Stimulated activated CD4-positive, alpha-beta T cell treated with anti-CD3 and anti-CD28 coated beads, Interleukin-4, amount 100 ng/mL, for 48 hours (primary cell): ENCODE measurements at regions not wholly inside any gene's neighbourhood (a gene's known extent, or its start where the extent isn't known, plus 50 kb on each side); places are given as distances from the start of the nearest gene placed in this dataset.

Source experiments
- DNase-seq, 2 donors: peaks; one replicate each; pipeline ENCODE4 v3.0.0-alpha.2; 2020; ENCODE audit warnings: low read depth in 2 of 2

GRCh38 chr10:121296881-121297585, 301.2 kb downstream of the FGFR2 start:
- DNase-seq, result no peak

- no peak for DNase-seq
Observed at GRCh38 chr10:121300723-121301122, 297.5 kb downstream of the FGFR2 start.

GRCh38 chr10:121302541-121303180, 295.6 kb downstream of the FGFR2 start:
- no peak for DNase-seq

GRCh38 chr10:121303287-121303890, 294.9 kb downstream of the FGFR2 start:
- DNase-seq, result no peak

GRCh38 chr10:121305066-121305465, 293.2 kb downstream of the FGFR2 start:
- DNase-seq, result no peak

- DNase-seq, result no peak
Observed at GRCh38 chr10:121306159-121306673, 292.0 kb downstream of the FGFR2 start.

- no peak for DNase-seq
Observed at GRCh38 chr10:121307411-121307980, 290.7 kb downstream of the FGFR2 start.

- no peak for DNase-seq
Observed at GRCh38 chr10:121308020-121308419, 290.2 kb downstream of the FGFR2 start.

GRCh38 chr10:121309164-121309563, 289.1 kb downstream of the FGFR2 start:
- DNase-seq, result no peak

GRCh38 chr10:121310151-121310711, 288.0 kb downstream of the FGFR2 start:
- no peak for DNase-seq

GRCh38 chr10:121311812-121312443, 286.3 kb downstream of the FGFR2 start:
- DNase-seq, result no peak

- DNase-seq, result no peak
Observed at GRCh38 chr10:121312587-121312986, 285.7 kb downstream of the FGFR2 start.

- DNase-seq, result no peak
Observed at GRCh38 chr10:121313119-121313875, 284.9 kb downstream of the FGFR2 start.

- no peak for DNase-seq
Observed at GRCh38 chr10:121316432-121316831, 281.8 kb downstream of the FGFR2 start.

GRCh38 chr10:121317374-121317773, 280.9 kb downstream of the FGFR2 start:
- no peak for DNase-seq

GRCh38 chr10:121322046-121322445, 276.2 kb downstream of the FGFR2 start:
- DNase-seq, result no peak

GRCh38 chr10:121322776-121323175, 275.5 kb downstream of the FGFR2 start:
- DNase-seq, result no peak

- DNase-seq, result no peak
Observed at GRCh38 chr10:121323443-121323842, 274.8 kb downstream of the FGFR2 start.

GRCh38 chr10:121324678-121325213, 273.5 kb downstream of the FGFR2 start:
- DNase-seq, result no peak

GRCh38 chr10:121325490-121326231, 272.6 kb downstream of the FGFR2 start:
- DNase-seq, result no peak
